ENCODE measurements at regions not wholly inside any gene's neighbourhood (a gene's known extent, or its start where the extent isn't known, plus 50 kb on each side); places are given as distances from the start of the nearest gene placed in this dataset.

DNA sequence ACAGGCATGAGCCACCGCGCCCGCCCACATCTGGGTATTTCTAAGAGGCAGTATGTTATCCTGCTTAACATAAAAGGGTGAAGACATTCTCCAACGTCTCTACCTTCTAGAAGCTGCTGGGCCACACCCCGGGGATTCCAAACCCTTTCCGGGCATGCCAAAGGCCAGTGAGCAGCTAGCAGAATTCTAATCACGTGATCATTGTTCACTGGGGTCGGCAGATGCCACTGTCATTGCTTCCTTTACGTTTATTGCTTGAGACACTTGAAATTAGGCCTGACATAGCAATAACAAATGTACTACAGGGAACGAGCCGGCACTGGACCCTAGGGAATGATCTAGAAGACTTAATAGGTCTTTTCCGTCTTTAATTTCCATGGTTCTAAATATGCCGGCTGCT, 141.2 kb upstream of the ZFHX3 start:
- no peaks in the 10 kb centered on the region for H3K27me3 ChIP-seq (ENCODE audit: insufficient read depth, low read length)
- TF ChIP-seq EZH2 (IDR thresholded peaks at IDR 0.05; ENCODE audit: borderline replicate concordance, low read length), result no peak
- TF ChIP-seq, protein P1, sequence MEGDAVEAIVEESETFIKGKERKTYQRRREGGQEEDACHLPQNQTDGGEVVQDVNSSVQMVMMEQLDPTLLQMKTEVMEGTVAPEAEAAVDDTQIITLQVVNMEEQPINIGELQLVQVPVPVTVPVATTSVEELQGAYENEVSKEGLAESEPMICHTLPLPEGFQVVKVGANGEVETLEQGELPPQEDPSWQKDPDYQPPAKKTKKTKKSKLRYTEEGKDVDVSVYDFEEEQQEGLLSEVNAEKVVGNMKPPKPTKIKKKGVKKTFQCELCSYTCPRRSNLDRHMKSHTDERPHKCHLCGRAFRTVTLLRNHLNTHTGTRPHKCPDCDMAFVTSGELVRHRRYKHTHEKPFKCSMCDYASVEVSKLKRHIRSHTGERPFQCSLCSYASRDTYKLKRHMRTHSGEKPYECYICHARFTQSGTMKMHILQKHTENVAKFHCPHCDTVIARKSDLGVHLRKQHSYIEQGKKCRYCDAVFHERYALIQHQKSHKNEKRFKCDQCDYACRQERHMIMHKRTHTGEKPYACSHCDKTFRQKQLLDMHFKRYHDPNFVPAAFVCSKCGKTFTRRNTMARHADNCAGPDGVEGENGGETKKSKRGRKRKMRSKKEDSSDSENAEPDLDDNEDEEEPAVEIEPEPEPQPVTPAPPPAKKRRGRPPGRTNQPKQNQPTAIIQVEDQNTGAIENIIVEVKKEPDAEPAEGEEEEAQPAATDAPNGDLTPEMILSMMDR (IDR thresholded peaks at IDR 0.05; ENCODE audit: low read length), result no peak
- H3F3A ChIP-seq (ENCODE audit: insufficient read depth, low read length), result no peaks in the 10 kb centered on the region
- no peak overlapping the region for H3K4me2 ChIP-seq (ENCODE audit: low read length)
- no peaks in the 10 kb centered on the region for H3K4me1 ChIP-seq (ENCODE audit: insufficient read depth, low read length, severe bottlenecking)
- no peaks in the 10 kb centered on the region for H3K36me3 ChIP-seq (ENCODE audit: insufficient read depth, low read length)
- no peaks in the 10 kb centered on the region for H3K9me2 ChIP-seq (ENCODE audit: low read depth, low read length)
- no peaks in the 10 kb centered on the region for H3K9me3 ChIP-seq (ENCODE audit: low read length)
- no peak overlapping the region for H3K4me3 ChIP-seq (ENCODE audit: low read depth, low read length, poor library complexity, severe bottlenecking)
- no peaks in the 10 kb centered on the region for H4K20me1 ChIP-seq (ENCODE audit: insufficient read depth, low read length)
- no peak overlapping the region for H2AFZ ChIP-seq (ENCODE audit: low read length)
- H3K79me2 ChIP-seq (ENCODE audit: insufficient read depth, low read length), result no peaks in the 10 kb centered on the region
- H3K27ac ChIP-seq (ENCODE audit: low read depth, low read length, poor library complexity, severe bottlenecking), result no peak overlapping the region
- H3K9ac ChIP-seq (ENCODE audit: low read length), result no peak overlapping the region

DNA sequence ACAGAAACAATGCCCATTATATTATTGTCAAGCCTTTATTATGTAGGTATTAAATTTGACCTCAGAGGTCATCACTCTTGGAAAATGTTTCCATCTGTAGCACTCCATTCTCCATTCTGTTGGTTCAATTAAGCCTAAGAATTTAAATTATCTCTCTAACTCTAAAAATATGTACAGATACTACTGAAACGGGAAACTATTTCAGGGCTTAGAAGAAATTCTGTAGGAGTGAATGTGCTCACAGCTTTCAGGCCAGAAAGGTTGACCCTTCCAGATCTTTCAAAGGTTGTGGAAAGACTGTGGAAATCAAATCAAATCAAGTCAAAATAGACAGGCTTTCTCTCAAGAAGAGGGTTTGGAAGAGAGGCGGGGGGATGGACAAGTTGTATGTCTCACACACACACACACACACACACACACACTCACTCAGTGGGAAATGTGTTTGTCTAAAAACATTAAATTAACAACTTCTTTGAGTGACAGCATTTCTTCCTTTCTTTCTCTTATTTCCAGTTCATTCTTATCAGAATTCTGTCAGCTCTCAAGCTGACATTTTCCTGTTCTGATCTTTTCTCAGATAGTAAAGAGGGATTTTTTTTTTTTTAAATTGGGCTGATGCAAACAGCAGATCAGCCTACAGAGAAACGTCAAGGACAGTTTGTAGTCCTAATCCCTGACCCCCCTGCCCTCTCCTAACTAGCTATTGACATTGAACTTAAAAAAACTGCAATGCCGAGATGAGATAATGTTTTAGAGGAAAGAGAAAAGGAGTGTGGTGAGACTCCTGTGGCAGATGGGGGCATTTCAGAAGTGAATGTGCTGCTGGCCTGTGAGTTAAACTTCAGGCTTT, 139.0 kb upstream of the ZFHX3 start:
- Histone ChIP-seq H3F3A (ENCODE audit: insufficient read depth, low read length) (no peaks in the 10 kb centered on the region), H2AFZ (ENCODE audit: low read length) (no peak overlapping the region), H3K4me3 (ENCODE audit: low read depth, low read length, poor library complexity, severe bottlenecking) (no peak overlapping the region), H4K20me1 (ENCODE audit: insufficient read depth, low read length) (no peaks in the 10 kb centered on the region), H3K9me2 (ENCODE audit: low read depth, low read length) (no peaks in the 10 kb centered on the region), H3K79me2 (ENCODE audit: insufficient read depth, low read length) (no peaks in the 10 kb centered on the region), H3K27me3 (ENCODE audit: insufficient read depth, low read length) (no peaks in the 10 kb centered on the region), H3K9ac (ENCODE audit: low read length) (no peak overlapping the region), H3K27ac (ENCODE audit: low read depth, low read length, poor library complexity, severe bottlenecking) (no peak overlapping the region), H3K9me3 (ENCODE audit: low read length) (no peaks in the 10 kb centered on the region), H3K36me3 (ENCODE audit: insufficient read depth, low read length) (no peaks in the 10 kb centered on the region), H3K4me2 (ENCODE audit: low read length) (no peak overlapping the region), H3K4me1 (ENCODE audit: insufficient read depth, low read length, severe bottlenecking) (no peaks in the 10 kb centered on the region)
- TF ChIP-seq EZH2 (IDR thresholded peaks at IDR 0.05; ENCODE audit: borderline replicate concordance, low read length), result no peak
- TF ChIP-seq, protein P1 (IDR thresholded peaks at IDR 0.05; ENCODE audit: low read length), result no peak

DNA sequence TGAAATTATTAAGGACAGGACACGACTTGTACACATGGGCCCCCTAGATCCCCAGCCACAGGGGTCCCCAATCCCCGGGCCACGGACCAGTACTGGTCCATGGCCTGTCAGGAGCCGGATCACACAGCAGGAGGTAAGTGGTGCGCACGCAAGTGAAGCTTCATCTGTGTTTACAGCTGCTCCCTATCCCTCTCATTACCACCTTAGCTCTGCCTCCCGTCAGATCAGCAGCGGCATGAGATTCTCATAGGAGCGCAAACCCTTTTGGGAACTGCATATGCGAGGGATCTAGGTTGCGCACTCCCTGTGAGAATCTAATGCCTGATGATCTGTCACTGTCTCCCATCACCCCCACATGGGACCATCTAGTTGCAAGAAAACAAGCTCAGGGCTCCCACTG, 137.8 kb upstream of the ZFHX3 start:
- Histone ChIP-seq H4K20me1 (ENCODE audit: insufficient read depth, low read length) (no peaks in the 10 kb centered on the region), H3K9me3 (ENCODE audit: low read length) (no peaks in the 10 kb centered on the region), H3K4me3 (ENCODE audit: low read depth, low read length, poor library complexity, severe bottlenecking) (no peak overlapping the region), H3K36me3 (ENCODE audit: insufficient read depth, low read length) (no peaks in the 10 kb centered on the region), H2AFZ (ENCODE audit: low read length) (no peak overlapping the region), H3K9me2 (ENCODE audit: low read depth, low read length) (no peaks in the 10 kb centered on the region), H3K9ac (ENCODE audit: low read length) (no peak overlapping the region), H3K27me3 (ENCODE audit: insufficient read depth, low read length) (no peaks in the 10 kb centered on the region), H3K27ac (ENCODE audit: low read depth, low read length, poor library complexity, severe bottlenecking) (no peak overlapping the region), H3K79me2 (ENCODE audit: insufficient read depth, low read length) (no peaks in the 10 kb centered on the region), H3K4me2 (ENCODE audit: low read length) (no peak overlapping the region), H3K4me1 (ENCODE audit: insufficient read depth, low read length, severe bottlenecking) (no peaks in the 10 kb centered on the region), H3F3A (ENCODE audit: insufficient read depth, low read length) (no peaks in the 10 kb centered on the region)
- no peak for TF ChIP-seq EZH2 (IDR thresholded peaks at IDR 0.05; ENCODE audit: borderline replicate concordance, low read length)
